PFSK-1 (cell line): ENCODE measurements at regions not wholly inside any gene's neighbourhood (a gene's known extent, or its start where the extent isn't known, plus 50 kb on each side); places are given as distances from the start of the nearest gene placed in this dataset.

Experiments
- FOXP2 ChIP-seq: optimal IDR thresholded peaks from 2 replicates; pipeline ENCODE3; 2011; ENCODE audit warnings: borderline replicate concordance, control low read depth, inconsistent platforms; ENCODE audit not compliant: insufficient read depth; ENCODE audit errors: extremely low read length, extremely low read depth
- POLR2AphosphoS5 ChIP-seq: IDR thresholded peaks from 2 replicates; pipeline ENCODE4 v1.6.1; 2012; ENCODE audit warnings: low read depth, mild to moderate bottlenecking, control low read depth, low read length, moderate library complexity
- SIN3A ChIP-seq: IDR thresholded peaks from 2 replicates; pipeline ENCODE4 v1.6.1; 2012; ENCODE audit warnings: mild to moderate bottlenecking, low read length, moderate library complexity, borderline replicate concordance; ENCODE audit not compliant: insufficient read depth
- TAF1 ChIP-seq: IDR thresholded peaks from 2 replicates; pipeline ENCODE4 v1.6.1; 2012; ENCODE audit warnings: low read length, control low read depth, borderline replicate concordance; ENCODE audit not compliant: insufficient read depth
- TF ChIP-seq, protein P1 (sequence below), 2 experiments: IDR thresholded peaks; 2 replicates each; pipeline versions ENCODE4 v1.6.1 to v1.8.0; 2011 to 2012; ENCODE audit warnings: low read depth in 2 of 2, low read length in 2 of 2, control low read depth in 1 of 2, inconsistent platforms in 1 of 2, mild to moderate bottlenecking in 1 of 2, moderate library complexity in 1 of 2; ENCODE audit not compliant: insufficient read depth in 1 of 2

DNA sequence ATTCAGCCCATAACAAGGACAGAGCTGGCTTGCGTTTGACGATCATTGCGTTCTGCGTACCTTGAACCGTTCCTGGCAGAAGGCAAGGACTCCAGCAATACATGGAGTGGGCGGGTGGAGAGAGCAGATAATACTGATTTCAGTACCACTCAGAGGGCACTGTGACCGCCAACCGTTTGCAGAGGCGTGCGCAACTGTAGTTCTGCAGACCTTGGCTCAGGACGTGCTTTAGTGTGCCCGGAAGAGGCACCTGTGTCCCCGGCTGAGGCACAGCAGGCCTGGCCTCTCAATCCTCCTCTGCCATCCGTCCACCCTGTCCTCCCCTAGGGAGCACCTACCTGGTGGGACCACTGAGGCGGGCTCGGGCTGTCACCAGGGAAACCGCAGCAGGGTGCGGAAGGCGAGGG lies 117.6 kb upstream of the USP29 start:
- TF ChIP-seq POLR2AphosphoS5 (no peak), SIN3A (no peak), FOXP2 (no peak), TAF1 (no peak)
- TF ChIP-seq, protein P1, sequence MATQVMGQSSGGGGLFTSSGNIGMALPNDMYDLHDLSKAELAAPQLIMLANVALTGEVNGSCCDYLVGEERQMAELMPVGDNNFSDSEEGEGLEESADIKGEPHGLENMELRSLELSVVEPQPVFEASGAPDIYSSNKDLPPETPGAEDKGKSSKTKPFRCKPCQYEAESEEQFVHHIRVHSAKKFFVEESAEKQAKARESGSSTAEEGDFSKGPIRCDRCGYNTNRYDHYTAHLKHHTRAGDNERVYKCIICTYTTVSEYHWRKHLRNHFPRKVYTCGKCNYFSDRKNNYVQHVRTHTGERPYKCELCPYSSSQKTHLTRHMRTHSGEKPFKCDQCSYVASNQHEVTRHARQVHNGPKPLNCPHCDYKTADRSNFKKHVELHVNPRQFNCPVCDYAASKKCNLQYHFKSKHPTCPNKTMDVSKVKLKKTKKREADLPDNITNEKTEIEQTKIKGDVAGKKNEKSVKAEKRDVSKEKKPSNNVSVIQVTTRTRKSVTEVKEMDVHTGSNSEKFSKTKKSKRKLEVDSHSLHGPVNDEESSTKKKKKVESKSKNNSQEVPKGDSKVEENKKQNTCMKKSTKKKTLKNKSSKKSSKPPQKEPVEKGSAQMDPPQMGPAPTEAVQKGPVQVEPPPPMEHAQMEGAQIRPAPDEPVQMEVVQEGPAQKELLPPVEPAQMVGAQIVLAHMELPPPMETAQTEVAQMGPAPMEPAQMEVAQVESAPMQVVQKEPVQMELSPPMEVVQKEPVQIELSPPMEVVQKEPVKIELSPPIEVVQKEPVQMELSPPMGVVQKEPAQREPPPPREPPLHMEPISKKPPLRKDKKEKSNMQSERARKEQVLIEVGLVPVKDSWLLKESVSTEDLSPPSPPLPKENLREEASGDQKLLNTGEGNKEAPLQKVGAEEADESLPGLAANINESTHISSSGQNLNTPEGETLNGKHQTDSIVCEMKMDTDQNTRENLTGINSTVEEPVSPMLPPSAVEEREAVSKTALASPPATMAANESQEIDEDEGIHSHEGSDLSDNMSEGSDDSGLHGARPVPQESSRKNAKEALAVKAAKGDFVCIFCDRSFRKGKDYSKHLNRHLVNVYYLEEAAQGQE (IDR thresholded peaks at IDR 0.05; ENCODE audit: insufficient read depth in 1 of 2, low read depth in 2 of 2, low read length in 2 of 2): no peak

DNA sequence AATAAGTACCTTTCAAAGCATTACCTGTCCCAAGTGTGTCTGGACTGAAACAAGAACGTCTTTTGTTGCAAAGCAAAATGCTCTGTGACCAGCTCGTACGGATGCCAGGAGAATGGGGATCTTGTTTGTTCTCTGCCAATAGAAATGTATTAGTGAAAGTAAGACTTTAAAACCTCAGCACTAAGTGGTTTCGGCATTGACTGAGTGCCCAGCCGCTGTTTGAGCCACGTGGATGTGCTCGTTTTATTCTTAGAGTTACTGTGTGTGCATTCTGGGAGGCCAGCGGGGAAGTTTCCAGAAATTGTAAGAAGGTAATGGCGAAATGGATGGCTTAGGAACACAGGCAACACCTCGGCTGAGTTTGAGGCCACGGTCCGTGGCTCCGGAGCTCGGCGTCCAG lies 117.1 kb upstream of the USP29 start:
- TF ChIP-seq, protein P1 (IDR thresholded peaks at IDR 0.05; ENCODE audit: insufficient read depth in 1 of 2, low read depth in 2 of 2, low read length in 2 of 2): no peak
- no peak for TF ChIP-seq SIN3A
- no peak for TF ChIP-seq POLR2AphosphoS5
- no peak for TF ChIP-seq TAF1
- TF ChIP-seq FOXP2: no peak

DNA sequence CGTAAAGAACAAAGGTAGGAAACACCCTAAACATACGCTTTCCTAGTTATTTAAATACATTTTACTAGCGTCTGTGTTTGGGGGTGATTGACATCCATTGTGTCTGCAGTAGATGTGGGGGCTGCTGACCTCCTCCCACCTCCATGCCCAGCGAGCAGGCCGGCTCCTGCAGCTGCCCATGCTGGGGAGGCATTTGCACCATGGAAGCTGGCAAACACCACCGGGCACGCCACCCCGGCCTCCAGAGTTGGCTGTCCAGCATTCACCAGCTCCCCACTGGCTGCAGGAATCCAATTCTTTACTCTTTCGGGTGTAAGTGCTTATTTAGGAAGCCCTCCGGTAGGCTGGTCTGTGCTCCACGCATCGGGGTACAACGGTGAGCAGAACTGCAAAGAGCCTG lies 115.4 kb upstream of the USP29 start:
- TF ChIP-seq, protein P1 (IDR thresholded peaks at IDR 0.05; ENCODE audit: insufficient read depth in 1 of 2, low read depth in 2 of 2, low read length in 2 of 2): no peak
- TF ChIP-seq TAF1: no peak
- no peak for TF ChIP-seq POLR2AphosphoS5
- no peak for TF ChIP-seq FOXP2
- no peak for TF ChIP-seq SIN3A

DNA sequence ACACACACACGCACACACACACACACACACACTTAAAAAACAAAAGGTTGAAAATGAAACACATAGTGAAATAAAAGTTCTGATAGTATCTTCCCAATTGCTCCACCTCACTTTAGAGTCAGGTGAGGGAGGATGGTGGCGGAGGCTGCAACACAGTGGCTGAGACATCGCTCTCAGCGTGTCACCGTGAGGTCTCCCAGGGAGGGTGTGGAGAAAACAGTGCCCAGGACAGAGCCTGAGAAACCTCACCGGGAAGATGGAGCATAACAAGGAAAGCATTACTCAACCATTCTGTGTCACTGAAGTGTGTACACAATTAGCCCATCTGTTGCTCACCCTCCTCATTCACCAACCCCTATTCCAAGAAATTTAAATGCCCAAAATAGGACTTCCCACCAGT lies 111.4 kb upstream of the USP29 start:
- TF ChIP-seq TAF1 (no peak), SIN3A (no peak), POLR2AphosphoS5 (no peak), FOXP2 (no peak)
- TF ChIP-seq, protein P1 (IDR thresholded peaks at IDR 0.05; ENCODE audit: insufficient read depth in 1 of 2, low read depth in 2 of 2, low read length in 2 of 2): no peak

DNA sequence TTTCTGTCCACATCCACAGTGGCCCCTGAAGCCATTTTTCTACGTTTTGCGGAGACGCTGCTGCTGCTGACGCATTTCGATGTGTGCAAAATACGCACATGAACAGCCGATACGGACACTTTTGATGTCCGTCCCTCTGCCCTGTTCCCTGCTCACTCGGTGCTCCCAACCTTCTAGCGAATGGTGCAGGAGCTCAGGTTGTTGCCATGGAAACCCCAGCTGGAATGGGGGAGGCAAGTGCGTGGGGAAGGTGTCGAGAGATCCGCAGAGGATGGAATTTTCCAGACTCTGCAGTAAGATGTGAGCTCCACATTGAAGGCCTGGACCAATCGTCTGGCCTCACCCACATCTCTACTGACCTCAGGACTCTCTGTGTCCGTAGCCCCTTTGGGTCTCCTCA lies 109.2 kb upstream of the USP29 start:
- no peak for TF ChIP-seq SIN3A
- TF ChIP-seq, protein P1 (IDR thresholded peaks at IDR 0.05; ENCODE audit: insufficient read depth in 1 of 2, low read depth in 2 of 2, low read length in 2 of 2): no peak
- TF ChIP-seq TAF1: no peak
- TF ChIP-seq FOXP2: no peak
- TF ChIP-seq POLR2AphosphoS5: no peak
